SH-SY5Y (cell line): ENCODE measurements at regions not wholly inside any gene's neighbourhood (a gene's known extent, or its start where the extent isn't known, plus 50 kb on each side); places are given as distances from the start of the nearest gene placed in this dataset.

ENCODE experiments used
- GATA2 ChIP-seq: IDR thresholded peaks from 2 replicates; pipeline ENCODE4 v1.6.1; 2011; ENCODE audit warnings: mild to moderate bottlenecking, low read depth, low read length
- GATA3 ChIP-seq: IDR thresholded peaks from 2 replicates; pipeline ENCODE4 v1.6.1; 2011; ENCODE audit warnings: low read depth, mild to moderate bottlenecking, low read length, moderate library complexity

GRCh38 chr2:76429374-76429773 is 718.7 kb upstream of the GCFC2 start:
- no peak for TF ChIP-seq GATA2
- TF ChIP-seq GATA3, result no peak
